ENCODE measurements at regions not wholly inside any gene's neighbourhood (a gene's known extent, or its start where the extent isn't known, plus 50 kb on each side); places are given as distances from the start of the nearest gene placed in this dataset.

DNA sequence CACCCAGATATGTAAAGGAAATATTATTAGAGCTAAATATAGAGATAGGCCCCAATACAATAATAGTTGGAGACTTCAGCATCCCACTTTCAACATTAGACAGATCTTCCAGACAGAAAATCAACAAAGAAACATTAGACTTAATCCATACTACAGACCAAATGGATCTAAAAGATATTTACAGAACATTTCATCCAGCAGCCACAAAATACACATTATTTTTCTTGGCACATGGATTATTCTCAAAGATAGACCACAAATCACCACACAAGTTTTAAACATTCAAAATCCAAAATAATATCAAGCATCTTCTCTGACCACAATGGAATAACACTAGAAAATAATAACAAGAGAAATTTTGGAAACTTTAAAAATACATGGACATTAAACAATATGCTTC, 1159.1 kb upstream of the CITED2 start:
- TF ChIP-seq TAF1 (IDR thresholded peaks at IDR 0.05; ENCODE audit: low read depth) (no peak), EZH2 (IDR thresholded peaks at IDR 0.05; ENCODE audit: borderline replicate concordance, insufficient read depth, low read length, poor library complexity, severe bottlenecking) (no peak), EP300 (conservative IDR thresholded peaks at IDR 0.05; ENCODE audit: poor library complexity, severe bottlenecking) (no peak), POLR2AphosphoS5 (IDR thresholded peaks at IDR 0.05) (no peak)
- TF ChIP-seq, protein P1, sequence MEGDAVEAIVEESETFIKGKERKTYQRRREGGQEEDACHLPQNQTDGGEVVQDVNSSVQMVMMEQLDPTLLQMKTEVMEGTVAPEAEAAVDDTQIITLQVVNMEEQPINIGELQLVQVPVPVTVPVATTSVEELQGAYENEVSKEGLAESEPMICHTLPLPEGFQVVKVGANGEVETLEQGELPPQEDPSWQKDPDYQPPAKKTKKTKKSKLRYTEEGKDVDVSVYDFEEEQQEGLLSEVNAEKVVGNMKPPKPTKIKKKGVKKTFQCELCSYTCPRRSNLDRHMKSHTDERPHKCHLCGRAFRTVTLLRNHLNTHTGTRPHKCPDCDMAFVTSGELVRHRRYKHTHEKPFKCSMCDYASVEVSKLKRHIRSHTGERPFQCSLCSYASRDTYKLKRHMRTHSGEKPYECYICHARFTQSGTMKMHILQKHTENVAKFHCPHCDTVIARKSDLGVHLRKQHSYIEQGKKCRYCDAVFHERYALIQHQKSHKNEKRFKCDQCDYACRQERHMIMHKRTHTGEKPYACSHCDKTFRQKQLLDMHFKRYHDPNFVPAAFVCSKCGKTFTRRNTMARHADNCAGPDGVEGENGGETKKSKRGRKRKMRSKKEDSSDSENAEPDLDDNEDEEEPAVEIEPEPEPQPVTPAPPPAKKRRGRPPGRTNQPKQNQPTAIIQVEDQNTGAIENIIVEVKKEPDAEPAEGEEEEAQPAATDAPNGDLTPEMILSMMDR (IDR thresholded peaks at IDR 0.05; ENCODE audit: poor library complexity, severe bottlenecking): no peak
- TF ChIP-seq, protein P2, sequence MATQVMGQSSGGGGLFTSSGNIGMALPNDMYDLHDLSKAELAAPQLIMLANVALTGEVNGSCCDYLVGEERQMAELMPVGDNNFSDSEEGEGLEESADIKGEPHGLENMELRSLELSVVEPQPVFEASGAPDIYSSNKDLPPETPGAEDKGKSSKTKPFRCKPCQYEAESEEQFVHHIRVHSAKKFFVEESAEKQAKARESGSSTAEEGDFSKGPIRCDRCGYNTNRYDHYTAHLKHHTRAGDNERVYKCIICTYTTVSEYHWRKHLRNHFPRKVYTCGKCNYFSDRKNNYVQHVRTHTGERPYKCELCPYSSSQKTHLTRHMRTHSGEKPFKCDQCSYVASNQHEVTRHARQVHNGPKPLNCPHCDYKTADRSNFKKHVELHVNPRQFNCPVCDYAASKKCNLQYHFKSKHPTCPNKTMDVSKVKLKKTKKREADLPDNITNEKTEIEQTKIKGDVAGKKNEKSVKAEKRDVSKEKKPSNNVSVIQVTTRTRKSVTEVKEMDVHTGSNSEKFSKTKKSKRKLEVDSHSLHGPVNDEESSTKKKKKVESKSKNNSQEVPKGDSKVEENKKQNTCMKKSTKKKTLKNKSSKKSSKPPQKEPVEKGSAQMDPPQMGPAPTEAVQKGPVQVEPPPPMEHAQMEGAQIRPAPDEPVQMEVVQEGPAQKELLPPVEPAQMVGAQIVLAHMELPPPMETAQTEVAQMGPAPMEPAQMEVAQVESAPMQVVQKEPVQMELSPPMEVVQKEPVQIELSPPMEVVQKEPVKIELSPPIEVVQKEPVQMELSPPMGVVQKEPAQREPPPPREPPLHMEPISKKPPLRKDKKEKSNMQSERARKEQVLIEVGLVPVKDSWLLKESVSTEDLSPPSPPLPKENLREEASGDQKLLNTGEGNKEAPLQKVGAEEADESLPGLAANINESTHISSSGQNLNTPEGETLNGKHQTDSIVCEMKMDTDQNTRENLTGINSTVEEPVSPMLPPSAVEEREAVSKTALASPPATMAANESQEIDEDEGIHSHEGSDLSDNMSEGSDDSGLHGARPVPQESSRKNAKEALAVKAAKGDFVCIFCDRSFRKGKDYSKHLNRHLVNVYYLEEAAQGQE (IDR thresholded peaks at IDR 0.05; ENCODE audit: borderline replicate concordance): no peak

Measured in neural cell (in vitro differentiated cells).